Right atrium auricular region (tissue), 2 donors: ENCODE measurements at regions not wholly inside any gene's neighbourhood (a gene's known extent, or its start where the extent isn't known, plus 50 kb on each side); places are given as distances from the start of the nearest gene placed in this dataset.

Experiments used
- DNase-seq: peaks from one replicate; pipeline ENCODE4 v3.0.0-alpha.2; 2019; ENCODE audit warnings: low spot score
- H3K27ac ChIP-seq, 2 donors: fragments of 200-600 bp; sonication (generic); 1 replicate in 1 of 2; 2 replicates in 1 of 2; pipeline ENCODE4 v1.5.1; 2016 to 2019
- H3K27me3 ChIP-seq, 2 donors: fragments of 200-600 bp; sonication (generic); one replicate each; pipeline versions ENCODE4 v1.5.1 to v1.6.0; 2017 to 2019
- H3K36me3 ChIP-seq: fragments of 200-600 bp; sonication (generic); one replicate; pipeline ENCODE4 v1.5.1; 2016
- H3K4me1 ChIP-seq, 2 donors: fragments of 200-600 bp; sonication (generic); one replicate each; pipeline versions ENCODE4 v1.5.1 to v1.6.0; 2017 to 2019
- H3K4me3 ChIP-seq, 2 donors: fragments of 200-600 bp; sonication (generic); 1 replicate in 1 of 2; 2 replicates in 1 of 2; pipeline ENCODE4 v1.5.1; 2017 to 2019; ENCODE audit warnings: mild to moderate bottlenecking in 1 of 2, moderate library complexity in 1 of 2
- H3K9me3 ChIP-seq, 2 donors: fragments of 200-600 bp; sonication (generic); one replicate each; pipeline ENCODE4 v1.5.1; 2019
- CTCF ChIP-seq, 2 donors: fragments of 200-600 bp; sonication (generic); IDR thresholded peaks; one replicate each; pipeline ENCODE4 v1.5.1; 2019; ENCODE audit warnings: antibody characterized with exemption in 2 of 2

- Histone ChIP-seq H3K4me3 (no peak overlapping the region), H3K4me1 (no peaks in the 10 kb centered on the region), H3K36me3 (no peaks in the 10 kb centered on the region), H3K9me3 (no peaks in the 10 kb centered on the region), H3K27me3 (no peaks in the 10 kb centered on the region), H3K27ac (no peak overlapping the region)
- DNase-seq: no peak
- TF ChIP-seq CTCF (IDR thresholded peaks at IDR 0.05): no peak
Measured at GRCh38 chrX:23194885-23195554, 139.6 kb upstream of the PTCHD1 start.

DNA sequence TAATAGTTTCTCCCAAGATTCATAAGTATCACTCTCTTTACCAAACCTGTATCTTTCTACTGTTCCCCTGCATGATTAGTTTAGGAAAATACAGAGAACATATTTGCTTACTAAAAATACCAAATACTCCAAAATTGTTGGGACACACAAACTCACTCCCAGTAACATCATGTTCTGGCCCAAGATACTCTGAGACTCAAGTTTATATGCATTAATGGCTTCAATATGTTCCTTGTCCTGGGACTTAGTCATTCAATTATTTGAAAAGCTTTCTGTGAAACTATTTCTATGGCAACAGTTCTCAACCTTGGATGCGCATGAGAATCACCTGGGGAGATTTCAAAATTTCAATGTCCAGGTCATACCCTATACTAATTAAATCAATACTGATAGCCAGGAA is 138.9 kb upstream of the PTCHD1 start:
- no peak for DNase-seq
- no peak overlapping the region for H3K4me3 ChIP-seq
- TF ChIP-seq CTCF (IDR thresholded peaks at IDR 0.05): no peak
- no peaks in the 10 kb centered on the region for H3K4me1 ChIP-seq
- no peak overlapping the region for H3K27ac ChIP-seq
- H3K9me3 ChIP-seq: no peaks in the 10 kb centered on the region
- no peaks in the 10 kb centered on the region for H3K36me3 ChIP-seq
- no peaks in the 10 kb centered on the region for H3K27me3 ChIP-seq

DNA sequence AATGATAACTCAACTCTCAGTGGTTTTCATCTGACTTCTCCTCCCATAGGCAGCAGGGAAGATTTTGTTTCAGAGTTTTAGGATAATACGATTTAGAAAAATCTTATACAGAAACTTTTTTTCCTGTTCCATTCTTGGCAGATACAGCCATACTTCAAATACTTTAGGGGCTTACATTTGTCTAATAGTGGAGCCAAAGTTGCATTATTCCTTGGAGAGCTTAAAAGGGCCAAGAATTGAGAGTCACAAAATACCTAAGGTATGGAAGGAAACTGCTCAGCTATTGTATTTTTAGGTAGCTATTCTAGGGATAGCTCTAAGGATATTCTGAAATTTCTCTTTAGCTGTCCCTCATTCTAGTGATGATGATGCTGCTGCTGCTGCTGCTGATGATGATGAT is 132.9 kb upstream of the PTCHD1 start:
- Histone ChIP-seq H3K4me3 (no peak overlapping the region), H3K27me3 (no peaks in the 10 kb centered on the region), H3K27ac (no peak overlapping the region), H3K36me3 (no peaks in the 10 kb centered on the region), H3K4me1 (no peaks in the 10 kb centered on the region), H3K9me3 (no peaks in the 10 kb centered on the region)
- DNase-seq: no peak
- TF ChIP-seq CTCF (IDR thresholded peaks at IDR 0.05): no peak

DNA sequence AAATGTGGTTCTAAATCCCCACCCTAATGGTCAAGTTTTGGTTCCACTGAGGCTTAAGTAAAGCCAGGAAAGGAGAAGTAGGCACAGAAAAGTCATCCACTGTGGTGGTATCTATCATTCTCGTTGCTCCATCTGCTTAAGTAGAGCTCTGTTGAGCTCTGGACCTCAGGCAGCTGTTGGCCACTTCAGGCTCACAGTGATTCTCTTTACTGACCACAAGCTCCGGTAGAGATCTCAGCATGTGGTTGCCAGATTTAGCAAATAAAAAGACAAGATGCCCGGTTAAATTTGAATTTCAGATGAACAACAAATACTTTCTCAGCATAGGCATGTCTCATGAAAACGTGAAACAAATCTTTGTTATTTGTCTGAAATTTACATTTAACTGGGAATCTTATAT is 132.3 kb upstream of the PTCHD1 start:
- no peak overlapping the region for H3K27ac ChIP-seq
- H3K36me3 ChIP-seq: no peaks in the 10 kb centered on the region
- no peak overlapping the region for H3K4me3 ChIP-seq
- TF ChIP-seq CTCF (IDR thresholded peaks at IDR 0.05): no peak
- no peak for DNase-seq
- no peaks in the 10 kb centered on the region for H3K4me1 ChIP-seq
- no peaks in the 10 kb centered on the region for H3K9me3 ChIP-seq
- H3K27me3 ChIP-seq: no peaks in the 10 kb centered on the region

DNA sequence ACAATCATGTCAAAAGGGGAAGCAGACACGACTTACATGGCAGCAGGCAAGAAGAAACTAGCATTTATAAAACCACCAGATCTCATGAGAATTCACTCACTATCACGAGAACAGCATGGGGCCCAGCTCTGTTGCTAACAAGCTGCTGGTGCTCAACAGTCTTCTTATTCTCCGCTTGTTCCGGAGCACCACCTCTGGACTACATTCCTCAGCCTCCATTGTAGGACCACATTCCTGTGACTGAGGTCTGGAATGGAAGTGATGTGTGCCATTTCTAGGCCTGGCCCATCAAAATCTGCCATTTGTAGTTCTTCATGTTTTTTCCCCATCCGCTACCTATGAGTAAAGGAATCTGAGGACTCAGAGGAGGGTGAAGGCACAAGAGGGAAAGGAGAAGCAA is 111.5 kb upstream of the PTCHD1 start:
- no peak for DNase-seq
- H3K4me3 ChIP-seq: no peak overlapping the region

More for the DNA sequence above, 111.5 kb upstream of the PTCHD1 start:
- no peaks in the 10 kb centered on the region for H3K36me3 ChIP-seq
- no peaks in the 10 kb centered on the region for H3K4me1 ChIP-seq
- H3K27ac ChIP-seq: no peak overlapping the region
- H3K27me3 ChIP-seq: no peaks in the 10 kb centered on the region
- no peaks in the 10 kb centered on the region for H3K9me3 ChIP-seq
- TF ChIP-seq CTCF (IDR thresholded peaks at IDR 0.05): no peak
